ENCODE measurements at regions not wholly inside any gene's neighbourhood (a gene's known extent, or its start where the extent isn't known, plus 50 kb on each side); places are given as distances from the start of the nearest gene placed in this dataset.
"Not testable (repeated sequence)": the region's sequence is repeated elsewhere in the genome, so short reads cannot be mapped to it uniquely, and the experiment has no call there.

GRCh38 chr6:91926827-91927226, 1340.0 kb upstream of the MAP3K7 start:
- DNase-seq (ENCODE audit: low read depth): no peak

- DNase-seq (ENCODE audit: low read depth): no peak
Observed at GRCh38 chr6:91926361-91926760, 1339.5 kb upstream of the MAP3K7 start.

GRCh38 chr6:91911945-91912344, 1325.1 kb upstream of the MAP3K7 start:
- DNase-seq (ENCODE audit: low read depth): no peak

- no peak for DNase-seq (ENCODE audit: low read depth)
Observed at GRCh38 chr6:91904586-91905164, 1317.8 kb upstream of the MAP3K7 start.

GRCh38 chr6:91895599-91896285, 1308.9 kb upstream of the MAP3K7 start:
- no peak for DNase-seq (ENCODE audit: low read depth)

- no peak for DNase-seq (ENCODE audit: low read depth)
Observed at GRCh38 chr6:91886183-91886795, 1299.4 kb upstream of the MAP3K7 start.

GRCh38 chr6:91881791-91882190, 1294.9 kb upstream of the MAP3K7 start:
- DNase-seq (ENCODE audit: low read depth): not testable (repeated sequence)

- no peak for DNase-seq (ENCODE audit: low read depth)
Observed at GRCh38 chr6:91879386-91879995, 1292.6 kb upstream of the MAP3K7 start.

GRCh38 chr6:91877994-91878393, 1291.1 kb upstream of the MAP3K7 start:
- no peak for DNase-seq (ENCODE audit: low read depth)

GRCh38 chr6:91874971-91875370, 1288.1 kb upstream of the MAP3K7 start:
- DNase-seq (ENCODE audit: low read depth): no peak

GRCh38 chr6:91868539-91869202, 1281.8 kb upstream of the MAP3K7 start:
- no peak for DNase-seq (ENCODE audit: low read depth)

GRCh38 chr6:91865889-91866288, 1279.0 kb upstream of the MAP3K7 start:
- DNase-seq (ENCODE audit: low read depth): no peak

- DNase-seq (ENCODE audit: low read depth): no peak
Observed at GRCh38 chr6:91864911-91865310, 1278.0 kb upstream of the MAP3K7 start.

- no peak for DNase-seq (ENCODE audit: low read depth)
Observed at GRCh38 chr6:91860541-91861335, 1273.9 kb upstream of the MAP3K7 start.

- DNase-seq (ENCODE audit: low read depth): no peak
Observed at GRCh38 chr6:91852252-91852651, 1265.4 kb upstream of the MAP3K7 start.

GRCh38 chr6:91834813-91835212, 1247.9 kb upstream of the MAP3K7 start:
- no peak for DNase-seq (ENCODE audit: low read depth)

- DNase-seq (ENCODE audit: low read depth): no peak
Observed at GRCh38 chr6:91827151-91827550, 1240.3 kb upstream of the MAP3K7 start.

GRCh38 chr6:91826128-91826527, 1239.3 kb upstream of the MAP3K7 start:
- no peak for DNase-seq (ENCODE audit: low read depth)

GRCh38 chr6:91824331-91824730, 1237.5 kb upstream of the MAP3K7 start:
- no peak for DNase-seq (ENCODE audit: low read depth)

- no peak for DNase-seq (ENCODE audit: low read depth)
Observed at GRCh38 chr6:91822581-91822980, 1235.7 kb upstream of the MAP3K7 start.

- DNase-seq (ENCODE audit: low read depth): no peak
Observed at GRCh38 chr6:91816335-91816734, 1229.5 kb upstream of the MAP3K7 start.
